AG09319 (cell line): ENCODE measurements at regions not wholly inside any gene's neighbourhood (a gene's known extent, or its start where the extent isn't known, plus 50 kb on each side); places are given as distances from the start of the nearest gene placed in this dataset.

Experiments used
- DNase-seq: peaks from one replicate; pipeline ENCODE4 v3.0.0-alpha.2; 2010; ENCODE audit warnings: low read depth; ENCODE audit errors: extremely low read depth
- CTCF ChIP-seq: IDR thresholded peaks from 2 replicates; pipeline ENCODE4 v1.5.1; 2011; ENCODE audit warnings: low read depth, mild to moderate bottlenecking, inconsistent platforms, low read length, moderate library complexity

DNA sequence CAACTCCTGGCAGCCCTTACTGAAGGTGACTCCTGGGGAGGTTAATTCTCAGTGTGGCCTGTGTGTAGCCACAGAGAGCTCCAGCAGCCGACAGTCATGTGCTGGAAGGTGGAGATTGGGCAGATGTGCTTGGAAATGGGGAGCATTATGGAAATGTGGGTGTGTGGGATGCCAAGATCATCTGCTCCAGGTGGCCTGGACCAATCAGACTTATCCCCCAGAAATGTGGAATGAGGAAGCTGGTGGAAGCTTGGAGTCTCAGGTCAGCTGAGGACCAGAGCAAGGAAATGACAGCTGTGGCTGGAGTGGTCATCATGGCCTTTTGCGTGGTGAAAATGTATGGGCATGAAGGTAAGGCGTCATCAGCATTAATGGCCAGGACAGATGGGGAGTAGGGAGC lies 234.0 kb downstream of the MIAT start:
- TF ChIP-seq CTCF: no peak
- no peak for DNase-seq

DNA sequence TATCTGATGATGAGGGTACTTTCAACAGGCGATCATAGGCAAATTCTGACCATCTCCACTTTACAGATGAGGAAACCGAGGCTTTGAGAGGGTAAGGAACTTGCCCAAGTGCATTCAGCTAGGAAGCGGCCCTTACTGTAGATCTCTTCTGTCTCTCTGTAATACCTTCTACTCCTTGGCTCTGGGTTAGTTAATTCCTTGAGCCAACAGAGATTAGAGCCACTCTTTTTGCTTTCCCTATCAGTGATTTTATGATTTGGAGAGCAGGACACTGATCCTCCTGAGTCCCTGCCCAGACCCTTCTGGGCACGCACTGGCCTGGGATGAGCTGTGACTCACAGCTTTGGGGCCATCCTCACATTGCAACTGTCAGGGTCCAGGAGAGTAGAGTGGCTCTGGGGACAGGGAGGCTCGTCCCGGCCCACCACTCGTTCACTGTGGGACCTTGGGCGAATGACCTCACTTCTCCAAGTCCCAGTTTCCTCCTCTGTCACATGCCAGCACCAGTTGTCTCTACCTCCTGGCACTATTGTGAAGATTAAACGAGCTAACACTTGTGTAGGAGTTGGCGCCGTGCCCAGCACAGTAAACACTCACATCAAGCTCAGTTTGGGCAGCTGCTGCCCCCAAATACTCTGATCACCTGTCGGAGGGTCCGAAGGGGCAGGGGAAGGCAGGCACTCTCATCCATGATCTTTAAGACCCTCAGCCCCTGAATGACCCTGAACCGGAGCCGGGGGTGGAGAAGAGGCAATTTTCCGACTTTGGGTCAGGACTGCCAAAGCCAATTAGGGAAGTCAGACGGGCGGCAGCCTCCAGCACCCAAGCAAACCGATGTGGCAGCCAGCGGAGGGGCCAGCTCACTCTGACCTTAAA lies 235.0 kb downstream of the MIAT start:
- DNase-seq: no peak
- TF ChIP-seq CTCF: no peak

DNA sequence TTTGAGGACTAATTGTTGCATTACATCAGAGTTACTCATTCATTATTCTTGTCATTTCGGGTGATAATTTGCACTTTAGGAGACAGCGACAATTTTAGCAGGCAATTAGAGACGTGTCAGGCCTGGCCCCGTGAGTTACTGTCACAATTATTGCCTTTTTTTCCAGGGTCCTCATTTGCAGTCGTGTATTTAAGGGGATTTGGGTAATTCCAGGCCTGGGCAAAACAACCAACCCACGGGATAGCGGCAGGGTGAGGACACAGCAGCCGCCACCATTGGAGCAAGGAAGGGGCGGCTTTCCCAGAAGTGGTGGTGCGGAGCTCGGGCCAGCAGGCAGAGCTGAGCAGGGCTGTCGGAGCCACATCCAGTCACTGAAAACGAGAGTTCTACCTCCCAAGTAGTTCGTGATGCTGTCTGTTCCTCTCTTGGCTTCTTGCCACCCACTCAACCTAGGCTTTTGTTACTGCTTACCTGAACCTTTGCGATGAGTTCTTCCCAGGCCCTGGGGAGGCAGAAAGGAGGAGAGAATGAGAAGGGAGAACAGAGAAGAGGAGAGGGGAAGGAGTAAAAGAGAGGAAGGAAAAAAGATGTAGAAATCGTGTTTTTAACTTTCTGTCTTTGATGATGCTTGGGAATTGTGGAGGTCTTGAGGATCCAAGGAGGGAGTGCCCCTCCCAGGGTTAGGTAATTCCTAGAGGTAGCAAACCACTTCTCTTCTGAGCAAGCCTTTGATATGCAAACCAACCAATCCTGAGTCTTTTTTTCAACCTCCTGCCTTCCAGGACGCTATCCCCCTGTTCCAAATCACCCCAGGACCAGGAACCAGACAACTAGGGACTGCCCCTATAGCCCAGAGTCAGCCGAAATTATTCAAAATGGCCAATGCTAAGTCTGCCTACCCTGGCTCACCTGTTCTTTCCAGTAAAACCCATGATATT lies 236.1 kb downstream of the MIAT start:
- TF ChIP-seq CTCF: no peak
- no peak for DNase-seq

- DNase-seq: no peak
- no peak for TF ChIP-seq CTCF
These were observed 237.0 kb downstream of the MIAT start for GRCh38 chr22:26894362-26894761.

GRCh38 chr22:26894766-26895485 lies 237.5 kb downstream of the MIAT start:
- DNase-seq: peak; percentile 84

DNA sequence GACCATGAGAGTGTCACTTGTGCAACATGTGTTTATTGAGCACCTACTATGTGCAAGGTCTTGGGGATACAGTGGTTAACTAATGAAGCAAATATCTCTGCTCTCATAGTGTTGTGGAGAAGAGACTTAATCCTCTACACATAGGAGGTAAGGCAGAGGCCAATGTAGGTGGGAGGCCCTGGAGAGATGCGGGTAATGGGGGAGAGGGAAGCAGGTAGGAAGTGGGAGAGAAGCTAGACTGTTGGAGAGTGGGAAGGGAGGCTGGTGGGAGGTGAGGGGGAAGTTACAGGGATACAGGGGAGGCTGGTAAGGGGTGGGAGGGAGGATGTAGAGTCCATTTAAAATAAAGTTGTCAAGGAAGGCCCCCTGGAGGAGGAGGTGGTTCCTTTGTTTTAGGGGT lies 240.0 kb downstream of the MIAT start:
- DNase-seq: no peak
- no peak for TF ChIP-seq CTCF

More at GRCh38 chr22:26894766-26895485, 237.5 kb downstream of the MIAT start:
- TF ChIP-seq CTCF: no peak
